ENCODE measurements at regions not wholly inside any gene's neighbourhood (a gene's known extent, or its start where the extent isn't known, plus 50 kb on each side); places are given as distances from the start of the nearest gene placed in this dataset.

DNA sequence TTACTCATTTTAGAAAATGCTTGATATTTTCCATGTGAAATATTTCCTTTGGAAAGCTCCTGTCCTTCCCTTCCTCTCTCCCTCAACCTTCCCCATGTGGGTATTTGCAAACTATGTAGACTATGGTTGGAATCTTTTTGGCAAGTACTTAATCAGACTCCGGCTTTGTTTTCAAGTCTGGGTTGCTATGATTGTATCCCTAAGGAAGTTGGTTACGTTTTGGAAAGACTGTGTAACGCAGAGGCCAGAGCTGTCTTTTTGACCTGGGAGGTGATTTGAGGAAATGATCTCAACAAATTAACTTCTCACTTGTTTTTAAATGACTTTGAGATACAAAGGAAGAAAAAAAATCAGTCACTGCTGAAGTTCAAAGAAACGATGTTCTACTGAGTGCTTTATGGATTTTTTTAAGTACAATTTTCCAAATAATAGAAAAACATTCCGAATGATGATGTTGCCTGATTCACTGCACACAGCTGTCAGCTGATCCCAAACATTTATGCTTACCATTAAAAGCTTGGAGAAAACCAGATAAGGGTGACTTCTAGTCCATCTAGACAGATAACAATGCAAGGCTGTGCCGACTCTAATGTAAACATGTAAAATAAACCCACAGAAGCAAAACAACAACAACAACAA lies 145.5 kb upstream of the CELF2 start:
- FAIRE-seq (peak; percentile 46), DNase-seq (ENCODE audit: low read depth, low spot score) (no peak)
- no peak overlapping the region for H3K4me2 ChIP-seq (ENCODE audit: control insufficient read depth, extremely low read depth, insufficient read depth, low read depth, low read length)

GRCh38 chr10:10872764-10873163 lies 144.9 kb upstream of the CELF2 start:
- H3K9me3 ChIP-seq (ENCODE audit: control insufficient read depth, low read depth, low read length) = no peaks in the 10 kb centered on the region
- no peak overlapping the region for H3K9ac ChIP-seq (ENCODE audit: control insufficient read depth, extremely low read depth, insufficient read depth, low read length)
- no peaks in the 10 kb centered on the region for H3K36me3 ChIP-seq (ENCODE audit: control insufficient read depth in 2 of 2, extremely low read depth in 1 of 2, insufficient read depth in 2 of 2, low read length in 2 of 2)
- H2AFZ ChIP-seq (ENCODE audit: control insufficient read depth, low read length) = no peak overlapping the region
- no peak overlapping the region for H3K4me2 ChIP-seq (ENCODE audit: control insufficient read depth, extremely low read depth, insufficient read depth, low read depth, low read length)
- no peak overlapping the region for H3K4me3 ChIP-seq (ENCODE audit: control insufficient read depth in 2 of 3, extremely low read depth in 1 of 3, insufficient read depth in 2 of 3, low read depth in 1 of 3, low read length in 3 of 3)
- H3K27me3 ChIP-seq (ENCODE audit: control insufficient read depth, extremely low read depth, insufficient read depth, low read length) = no peaks in the 10 kb centered on the region
- DNase-seq (ENCODE audit: low read depth, low spot score) (no peak), FAIRE-seq (peak; percentile 36)
- no peaks in the 10 kb centered on the region for H4K20me1 ChIP-seq (ENCODE audit: control insufficient read depth, extremely low read depth, insufficient read depth, low read length)
- H3K9me1 ChIP-seq (ENCODE audit: control insufficient read depth, extremely low read depth, insufficient read depth, low read length) = no peaks in the 10 kb centered on the region
- no peak overlapping the region for H3K27ac ChIP-seq (ENCODE audit: control insufficient read depth, insufficient read depth, low read length)
- H3K79me2 ChIP-seq (ENCODE audit: control insufficient read depth, insufficient read depth, low read length) = no peaks in the 10 kb centered on the region
- TF ChIP-seq EZH2 (IDR thresholded peaks at IDR 0.05; ENCODE audit: low read length) = no peak
- TF ChIP-seq, protein P1, sequence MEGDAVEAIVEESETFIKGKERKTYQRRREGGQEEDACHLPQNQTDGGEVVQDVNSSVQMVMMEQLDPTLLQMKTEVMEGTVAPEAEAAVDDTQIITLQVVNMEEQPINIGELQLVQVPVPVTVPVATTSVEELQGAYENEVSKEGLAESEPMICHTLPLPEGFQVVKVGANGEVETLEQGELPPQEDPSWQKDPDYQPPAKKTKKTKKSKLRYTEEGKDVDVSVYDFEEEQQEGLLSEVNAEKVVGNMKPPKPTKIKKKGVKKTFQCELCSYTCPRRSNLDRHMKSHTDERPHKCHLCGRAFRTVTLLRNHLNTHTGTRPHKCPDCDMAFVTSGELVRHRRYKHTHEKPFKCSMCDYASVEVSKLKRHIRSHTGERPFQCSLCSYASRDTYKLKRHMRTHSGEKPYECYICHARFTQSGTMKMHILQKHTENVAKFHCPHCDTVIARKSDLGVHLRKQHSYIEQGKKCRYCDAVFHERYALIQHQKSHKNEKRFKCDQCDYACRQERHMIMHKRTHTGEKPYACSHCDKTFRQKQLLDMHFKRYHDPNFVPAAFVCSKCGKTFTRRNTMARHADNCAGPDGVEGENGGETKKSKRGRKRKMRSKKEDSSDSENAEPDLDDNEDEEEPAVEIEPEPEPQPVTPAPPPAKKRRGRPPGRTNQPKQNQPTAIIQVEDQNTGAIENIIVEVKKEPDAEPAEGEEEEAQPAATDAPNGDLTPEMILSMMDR (optimal IDR thresholded peaks at IDR 0.05 in 1 of 3, IDR thresholded peaks at IDR 0.05 in 1 of 3, conservative IDR thresholded peaks at IDR 0.05 in 1 of 3; ENCODE audit: extremely low read depth in 1 of 3, insufficient read depth in 2 of 3, low read length in 3 of 3) = no peak
- H3K4me1 ChIP-seq (ENCODE audit: control insufficient read depth, extremely low read depth, insufficient read depth, low read length) = peaks cover 6% of the 10 kb centered on the region
- dilution Hi-C loops (cut with MboI; ENCODE audit: extremely low pct_ligation_motif_present, low sequenced_read_pairs) = no loop called here

More for the DNA sequence above, 145.5 kb upstream of the CELF2 start:
- no peaks in the 10 kb centered on the region for H3K9me1 ChIP-seq (ENCODE audit: control insufficient read depth, extremely low read depth, insufficient read depth, low read length)
- H3K79me2 ChIP-seq (ENCODE audit: control insufficient read depth, insufficient read depth, low read length) = no peaks in the 10 kb centered on the region
- no peak overlapping the region for H3K4me3 ChIP-seq (ENCODE audit: control insufficient read depth in 2 of 3, extremely low read depth in 1 of 3, insufficient read depth in 2 of 3, low read depth in 1 of 3, low read length in 3 of 3)
- no peaks in the 10 kb centered on the region for H3K9me3 ChIP-seq (ENCODE audit: control insufficient read depth, low read depth, low read length)
- no peaks in the 10 kb centered on the region for H3K27me3 ChIP-seq (ENCODE audit: control insufficient read depth, extremely low read depth, insufficient read depth, low read length)
- no peak overlapping the region for H3K9ac ChIP-seq (ENCODE audit: control insufficient read depth, extremely low read depth, insufficient read depth, low read length)
- H2AFZ ChIP-seq (ENCODE audit: control insufficient read depth, low read length) = no peak overlapping the region
- no peak overlapping the region for H3K27ac ChIP-seq (ENCODE audit: control insufficient read depth, insufficient read depth, low read length)
- peaks cover 6% of the 10 kb centered on the region for H3K4me1 ChIP-seq (ENCODE audit: control insufficient read depth, extremely low read depth, insufficient read depth, low read length)
- no peak for TF ChIP-seq EZH2 (IDR thresholded peaks at IDR 0.05; ENCODE audit: low read length)
- TF ChIP-seq, protein P1 (optimal IDR thresholded peaks at IDR 0.05 in 1 of 3, IDR thresholded peaks at IDR 0.05 in 1 of 3, conservative IDR thresholded peaks at IDR 0.05 in 1 of 3; ENCODE audit: extremely low read depth in 1 of 3, insufficient read depth in 2 of 3, low read length in 3 of 3) = no peak
- H3K36me3 ChIP-seq (ENCODE audit: control insufficient read depth in 2 of 2, extremely low read depth in 1 of 2, insufficient read depth in 2 of 2, low read length in 2 of 2) = no peaks in the 10 kb centered on the region
- dilution Hi-C loops (cut with MboI; ENCODE audit: extremely low pct_ligation_motif_present, low sequenced_read_pairs) = no loop called here
- H4K20me1 ChIP-seq (ENCODE audit: control insufficient read depth, extremely low read depth, insufficient read depth, low read length) = no peaks in the 10 kb centered on the region
